ENCODE measurements at regions not wholly inside any gene's neighbourhood (a gene's known extent, or its start where the extent isn't known, plus 50 kb on each side); places are given as distances from the start of the nearest gene placed in this dataset.

- TF ChIP-seq POLR2A (IDR thresholded peaks at IDR 0.05) (no peak), EP300 (IDR thresholded peaks at IDR 0.05) (no peak), CTCF (IDR thresholded peaks at IDR 0.05) (no peak), POLR2AphosphoS5 (IDR thresholded peaks at IDR 0.05) (no peak)
- peaks cover 10% of the 10 kb centered on the region for H3K4me1 ChIP-seq
- H3K4me3 ChIP-seq, result no peak overlapping the region
- H3K9me3 ChIP-seq, result no peaks in the 10 kb centered on the region
- 78% methylated on average over 11 of the region's 15 CpGs for WGBS
- DNase-seq (ENCODE audit: low spot score in 2 of 2), result peak; percentile 55
- H3K27me3 ChIP-seq, result peaks cover 41% of the 10 kb centered on the region
- H3K36me3 ChIP-seq, result no peaks in the 10 kb centered on the region
- H3K27ac ChIP-seq, result no peak overlapping the region
Measured at GRCh38 chr14:101501858-101502615, 59.3 kb upstream of the DIO3 start.

- WGBS, result 92% methylated on average over 17 of the region's 18 CpGs
Measured at GRCh38 chr14:101502761-101503392, 58.4 kb upstream of the DIO3 start.

GRCh38 chr14:101503431-101504095 is 57.7 kb upstream of the DIO3 start:
- peak; percentile 45 to 47 for DNase-seq (ENCODE audit: low spot score in 2 of 2)
- Histone ChIP-seq H3K9me3 (no peaks in the 10 kb centered on the region), H3K4me3 (no peak overlapping the region), H3K36me3 (no peaks in the 10 kb centered on the region), H3K27ac (no peak overlapping the region), H3K4me1 (peaks cover 10% of the 10 kb centered on the region), H3K27me3 (peaks cover 34% of the 10 kb centered on the region)
- WGBS, result 90% methylated on average over 12 of the region's 14 CpGs
- no peak for TF ChIP-seq POLR2AphosphoS5 (IDR thresholded peaks at IDR 0.05)
- no peak for TF ChIP-seq CTCF (IDR thresholded peaks at IDR 0.05)
- no peak for TF ChIP-seq POLR2A (IDR thresholded peaks at IDR 0.05)
- no peak for TF ChIP-seq EP300 (IDR thresholded peaks at IDR 0.05)

More at GRCh38 chr14:101502761-101503392, 58.4 kb upstream of the DIO3 start:
- TF ChIP-seq EP300 (IDR thresholded peaks at IDR 0.05) (no peak), POLR2A (IDR thresholded peaks at IDR 0.05) (no peak), CTCF (IDR thresholded peaks at IDR 0.05) (no peak), POLR2AphosphoS5 (IDR thresholded peaks at IDR 0.05) (no peak)
- Histone ChIP-seq H3K36me3 (no peaks in the 10 kb centered on the region), H3K4me1 (peaks cover 10% of the 10 kb centered on the region), H3K9me3 (no peaks in the 10 kb centered on the region), H3K4me3 (no peak overlapping the region), H3K27me3 (peaks cover 36% of the 10 kb centered on the region), H3K27ac (no peak overlapping the region)
- DNase-seq (ENCODE audit: low spot score in 2 of 2), result peak; percentile 44 to 67

- Histone ChIP-seq H3K9me3 (no peaks in the 10 kb centered on the region), H3K36me3 (no peaks in the 10 kb centered on the region), H3K4me1 (peaks cover 10% of the 10 kb centered on the region), H3K27me3 (peaks cover 30% of the 10 kb centered on the region), H3K27ac (no peak overlapping the region), H3K4me3 (no peak overlapping the region)
- TF ChIP-seq CTCF (IDR thresholded peaks at IDR 0.05) (no peak), EP300 (IDR thresholded peaks at IDR 0.05) (no peak), POLR2A (IDR thresholded peaks at IDR 0.05) (no peak), POLR2AphosphoS5 (IDR thresholded peaks at IDR 0.05) (no peak)
- peak; percentile 51 to 65 for DNase-seq (ENCODE audit: low spot score in 2 of 2)
- WGBS, result 82% methylated on average over 32 of the region's 32 CpGs
Measured at GRCh38 chr14:101504096-101504948, 57.0 kb upstream of the DIO3 start.

Data from suprapubic skin (tissue), 4 donors.